Skeletal muscle cell (primary cell): ENCODE measurements at regions not wholly inside any gene's neighbourhood (a gene's known extent, or its start where the extent isn't known, plus 50 kb on each side); places are given as distances from the start of the nearest gene placed in this dataset.

ENCODE experiments used
- DNase-seq: peaks from one replicate; pipeline ENCODE4 v3.0.0-alpha.2; 2010; ENCODE audit warnings: low read depth
- H3K4me3 ChIP-seq: 2 replicates; pipeline ENCODE4 v1.5.1; 2011; ENCODE audit warnings: low read depth, mild to moderate bottlenecking, control low read depth, low read length, moderate library complexity

DNA sequence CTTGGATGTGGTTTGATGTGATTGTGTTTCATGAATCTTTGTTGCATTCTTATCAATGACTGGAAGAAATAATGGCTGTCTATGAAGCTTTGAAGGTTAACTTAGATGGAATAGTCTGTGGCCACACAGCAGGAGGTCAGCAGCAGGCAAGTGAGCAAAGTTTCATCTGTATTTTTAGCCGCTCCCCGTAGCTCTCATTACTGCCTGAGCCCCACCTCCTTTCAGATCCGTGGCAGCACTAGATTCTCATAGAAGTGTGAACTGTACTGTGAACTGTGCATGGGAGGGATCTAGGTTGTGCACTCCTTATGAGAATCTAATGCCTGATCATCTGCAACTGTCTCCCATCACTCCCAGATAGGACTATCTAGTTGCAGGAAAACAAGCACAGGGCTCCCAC lies 660.2 kb downstream of the EPHA7 start:
- no peak overlapping the region for H3K4me3 ChIP-seq
- DNase-seq = no peak

DNA sequence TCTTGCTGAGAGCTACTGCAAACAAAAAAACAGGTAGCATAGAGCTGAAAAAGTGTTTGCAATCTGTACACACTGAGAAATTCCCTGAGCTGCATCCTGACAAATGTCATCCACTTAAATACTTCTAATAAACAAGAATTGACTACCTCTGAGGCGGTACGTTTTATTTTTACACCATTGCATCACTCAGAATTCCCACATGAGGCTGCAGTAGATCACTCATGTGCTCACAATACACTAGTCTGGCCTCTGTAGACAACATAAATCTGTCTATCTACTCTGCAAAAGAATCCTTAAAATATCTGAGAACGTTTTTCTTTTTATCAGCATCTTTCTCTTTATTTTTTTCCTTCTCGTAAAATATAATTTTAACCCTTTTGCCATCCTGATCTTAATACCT lies 661.4 kb downstream of the EPHA7 start:
- no peak for DNase-seq

DNA sequence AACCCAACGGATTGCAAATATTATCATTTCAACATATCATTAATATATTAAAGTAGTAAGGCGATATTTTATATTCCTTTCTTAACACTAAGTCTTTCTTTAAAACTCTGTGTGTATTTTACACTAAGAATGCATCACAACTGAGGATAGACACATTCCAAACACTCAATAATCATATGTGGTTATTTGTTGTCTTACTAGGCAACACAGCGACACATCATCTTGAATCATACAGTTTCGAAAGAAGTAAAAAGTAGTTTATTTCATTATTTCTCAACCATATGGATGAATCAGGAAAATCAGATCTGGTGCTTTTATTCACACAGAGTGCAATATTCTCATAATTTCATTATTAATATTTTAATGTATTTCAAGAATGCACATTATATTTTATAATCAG lies 662.4 kb downstream of the EPHA7 start:
- peak; percentile 37 for DNase-seq
- no peak overlapping the region for H3K4me3 ChIP-seq

More for the DNA sequence above, 661.4 kb downstream of the EPHA7 start:
- H3K4me3 ChIP-seq = no peak overlapping the region

DNA sequence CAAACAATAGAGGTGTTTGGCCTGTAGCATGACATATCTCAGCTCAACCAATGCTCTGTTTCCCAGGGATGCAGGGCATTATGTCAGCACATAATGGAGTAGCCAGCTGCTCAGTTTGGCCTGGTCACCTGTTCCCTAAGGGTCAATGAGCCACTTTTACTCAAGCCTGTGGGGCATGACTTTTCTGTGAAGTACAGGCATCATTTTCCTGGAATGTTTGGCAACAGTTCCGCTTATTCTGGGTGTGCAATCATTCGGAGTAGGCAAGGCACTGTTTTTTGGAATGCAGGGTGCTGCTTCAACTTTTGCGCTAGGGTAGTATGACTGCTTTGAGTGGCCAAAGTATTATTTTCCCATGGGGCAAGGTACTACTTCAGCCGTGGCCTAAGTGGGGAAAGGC lies 665.4 kb downstream of the EPHA7 start:
- H3K4me3 ChIP-seq = no peak overlapping the region
- DNase-seq = no peak

DNA sequence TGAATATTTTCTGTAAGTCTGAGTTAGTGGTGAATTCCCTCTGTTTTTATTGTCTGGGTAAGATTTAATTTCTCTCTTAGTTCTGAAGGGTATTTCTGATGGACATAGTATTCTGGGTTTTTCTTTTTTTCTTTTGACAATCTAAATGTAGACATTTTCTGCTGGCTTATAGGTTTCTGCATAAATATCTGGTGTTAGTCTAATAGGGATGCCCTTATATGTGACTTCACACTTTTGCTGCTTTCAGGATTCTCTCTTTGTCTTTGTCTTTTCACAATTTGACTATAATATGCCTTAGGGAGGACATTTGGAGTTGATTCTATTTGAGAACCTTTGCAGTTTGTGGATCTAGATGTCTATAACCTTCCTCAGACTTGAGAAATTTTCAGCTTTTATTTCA lies 667.2 kb downstream of the EPHA7 start:
- no peak for DNase-seq
- H3K4me3 ChIP-seq = no peak overlapping the region

DNA sequence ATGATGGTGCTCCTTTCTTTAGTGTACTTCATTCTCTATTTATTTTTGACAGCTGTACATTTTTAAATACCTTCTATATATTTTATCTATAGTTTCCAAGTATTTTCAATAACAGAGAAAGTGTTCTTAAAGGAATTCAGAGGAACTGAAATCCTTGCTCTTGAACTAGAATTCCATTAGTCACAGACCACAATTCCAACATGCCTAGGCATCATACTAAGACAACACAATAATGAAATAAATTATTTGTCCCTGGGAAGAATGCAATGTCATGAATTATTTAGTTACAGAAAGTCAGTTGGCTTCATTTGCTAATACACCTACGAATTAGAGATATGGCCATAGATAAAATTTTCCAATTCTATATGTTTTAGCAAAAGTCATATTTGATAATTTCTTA lies 671.2 kb downstream of the EPHA7 start:
- no peak for DNase-seq
- no peak overlapping the region for H3K4me3 ChIP-seq

DNA sequence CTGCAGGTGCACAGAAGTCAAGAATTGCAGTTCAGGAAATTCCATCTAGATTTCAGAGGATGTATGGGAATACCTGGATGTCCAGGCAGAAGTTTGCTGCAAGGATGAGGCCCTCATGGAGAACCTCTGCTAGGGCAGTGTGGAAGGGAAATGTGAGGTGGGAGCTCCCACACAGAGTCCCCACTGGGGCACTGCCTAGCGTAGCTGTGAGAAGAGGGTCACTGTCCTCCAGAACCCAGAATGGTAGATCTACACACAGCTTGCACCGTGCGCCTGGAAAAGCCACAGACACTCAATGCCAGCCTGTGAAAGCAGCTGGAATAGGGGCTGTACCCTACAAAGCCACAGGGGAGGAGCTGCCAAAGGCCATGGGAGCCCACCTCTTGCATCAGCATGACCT lies 681.4 kb downstream of the EPHA7 start:
- DNase-seq = no peak
- H3K4me3 ChIP-seq = no peak overlapping the region

DNA sequence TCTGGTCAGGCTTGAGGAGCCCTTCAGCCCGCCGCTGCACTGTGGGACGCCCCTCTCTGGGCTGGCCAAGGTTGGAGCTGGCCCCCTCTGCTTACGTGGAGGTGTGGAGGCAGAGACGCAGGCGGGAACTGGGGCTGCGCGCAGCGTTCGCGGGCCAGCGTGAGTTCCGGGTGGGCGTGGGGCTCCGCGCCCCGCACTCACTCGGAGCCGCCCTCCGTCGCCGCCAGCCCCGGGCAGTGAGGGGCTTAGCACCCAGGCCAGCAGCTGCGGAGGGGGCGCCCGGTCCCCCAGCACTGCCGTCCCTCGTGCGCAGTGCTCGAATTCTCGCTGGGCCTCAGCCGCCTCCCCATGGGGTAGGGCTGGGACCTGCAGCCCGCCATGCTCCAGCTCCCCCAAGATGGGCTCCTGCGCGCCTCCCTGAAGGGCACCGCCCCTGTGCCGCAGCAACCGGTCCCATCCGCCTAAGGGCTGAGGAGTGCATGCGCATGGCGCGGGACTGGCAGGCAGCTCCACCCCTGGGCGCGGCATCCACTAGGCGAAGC lies 695.9 kb downstream of the EPHA7 start:
- no peak overlapping the region for H3K4me3 ChIP-seq
- no peak for DNase-seq

DNA sequence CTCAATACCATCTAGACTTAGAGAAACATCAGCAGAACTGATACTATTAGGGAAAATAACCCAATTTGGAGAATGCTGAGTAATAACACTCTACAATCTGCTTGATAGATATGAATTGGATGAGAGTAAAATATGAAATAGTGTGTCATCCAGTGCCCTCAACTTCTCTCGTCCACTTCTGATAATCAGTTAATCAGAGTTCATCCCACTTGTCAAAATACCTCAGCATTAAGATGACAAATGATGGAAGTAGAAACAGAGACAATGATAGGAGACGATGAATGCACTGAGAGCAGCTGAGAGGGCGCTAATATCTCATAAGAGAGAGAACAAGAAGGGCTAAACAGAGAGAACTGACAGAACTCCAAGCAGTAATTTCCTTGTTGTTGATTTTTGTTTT lies 699.6 kb downstream of the EPHA7 start:
- H3K4me3 ChIP-seq = no peak overlapping the region
- DNase-seq = no peak

DNA sequence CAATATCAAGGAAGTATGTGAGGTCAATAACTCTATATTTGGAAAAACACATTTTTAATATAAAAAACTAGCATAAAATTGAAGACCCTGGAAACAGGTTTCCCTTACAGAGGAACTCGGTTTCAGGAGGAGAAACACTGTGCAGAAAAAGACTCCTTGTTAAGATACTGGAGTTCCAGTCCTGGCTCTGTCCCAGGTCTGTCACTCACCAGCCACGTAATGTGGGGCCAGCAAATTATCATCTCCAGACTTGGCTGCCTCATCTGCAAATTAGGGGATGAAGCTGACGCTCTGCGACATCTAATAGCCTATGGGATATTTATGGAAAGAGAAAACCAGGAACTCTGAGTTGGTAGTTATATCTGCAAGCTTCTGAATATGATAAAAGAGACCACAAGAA lies 702.7 kb downstream of the EPHA7 start:
- DNase-seq = no peak
- H3K4me3 ChIP-seq = no peak overlapping the region

DNA sequence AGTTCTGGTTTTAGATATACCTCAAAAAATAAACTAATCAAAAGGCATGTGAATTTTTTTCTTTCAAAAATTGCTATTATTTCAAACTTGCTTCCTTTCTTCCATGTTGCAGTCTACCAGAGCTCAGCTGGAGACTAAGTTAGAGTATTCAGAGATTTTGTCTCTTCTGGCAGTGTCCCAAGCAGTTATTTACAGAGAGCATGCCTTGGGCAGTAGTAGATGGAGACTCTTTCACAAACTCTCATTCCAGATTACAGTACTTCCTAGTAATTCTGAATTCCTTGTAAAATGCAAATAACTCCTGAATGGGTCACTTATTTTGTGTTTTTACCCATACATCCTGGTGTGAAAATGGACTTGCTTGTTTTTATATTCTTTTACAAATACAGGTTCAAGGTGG lies 703.4 kb downstream of the EPHA7 start:
- peak; percentile 9 for DNase-seq
- no peak overlapping the region for H3K4me3 ChIP-seq

DNA sequence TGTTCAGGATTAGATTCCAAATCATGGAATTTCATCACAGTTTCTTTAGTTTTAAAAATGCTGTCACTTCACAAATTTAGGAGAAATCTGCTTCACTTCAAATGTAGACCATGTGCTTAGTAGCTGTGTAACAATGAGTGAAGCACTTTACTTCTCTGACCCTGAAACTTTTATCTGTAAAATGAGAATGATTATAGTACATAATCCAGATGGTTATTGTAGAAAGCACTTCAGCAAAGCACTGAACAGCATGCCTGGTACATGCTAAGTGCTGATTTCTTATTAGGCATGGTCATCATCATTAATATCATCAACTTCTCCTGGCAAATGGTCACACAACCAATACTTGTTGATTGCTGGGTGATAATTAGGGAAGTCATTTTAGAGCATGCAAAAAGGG lies 705.0 kb downstream of the EPHA7 start:
- no peak for DNase-seq
- H3K4me3 ChIP-seq = no peak overlapping the region

DNA sequence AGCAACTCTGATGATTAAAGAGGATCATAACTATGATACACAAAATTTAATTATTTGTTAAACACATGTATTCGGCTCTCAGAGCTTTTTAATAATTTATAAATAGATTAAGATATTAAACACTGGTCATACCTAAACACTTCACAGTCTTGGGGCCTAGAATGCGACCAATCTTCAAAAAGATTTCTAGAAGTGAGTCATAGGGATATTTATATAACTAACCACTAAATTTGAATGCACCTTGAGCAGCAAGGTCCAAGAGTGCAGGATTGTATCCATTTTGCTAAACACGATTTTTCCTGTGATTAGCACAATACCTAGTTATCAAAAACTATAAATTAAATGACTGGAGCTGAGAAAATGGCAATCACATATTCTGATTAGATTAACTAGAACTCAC lies 709.3 kb downstream of the EPHA7 start:
- no peak overlapping the region for H3K4me3 ChIP-seq
- no peak for DNase-seq

DNA sequence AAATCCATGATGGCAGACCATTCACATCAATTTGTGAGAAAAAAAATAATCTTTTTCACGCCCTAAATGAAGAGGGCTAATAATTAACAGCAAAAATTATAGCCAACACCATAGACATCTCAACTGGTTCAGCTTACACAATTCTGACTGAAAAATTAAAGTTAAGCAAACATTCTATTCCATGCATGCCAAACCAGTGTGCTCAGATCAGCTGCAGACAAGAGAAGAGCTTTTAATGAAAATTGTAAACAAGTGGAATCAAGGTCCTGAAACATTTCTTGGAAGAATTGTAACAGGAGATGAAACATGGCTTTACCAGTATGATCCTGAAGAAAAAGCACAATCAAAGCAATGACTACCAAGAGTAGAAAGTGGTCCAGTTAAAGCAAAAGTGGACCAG lies 710.4 kb downstream of the EPHA7 start:
- H3K4me3 ChIP-seq = no peak overlapping the region
- no peak for DNase-seq

DNA sequence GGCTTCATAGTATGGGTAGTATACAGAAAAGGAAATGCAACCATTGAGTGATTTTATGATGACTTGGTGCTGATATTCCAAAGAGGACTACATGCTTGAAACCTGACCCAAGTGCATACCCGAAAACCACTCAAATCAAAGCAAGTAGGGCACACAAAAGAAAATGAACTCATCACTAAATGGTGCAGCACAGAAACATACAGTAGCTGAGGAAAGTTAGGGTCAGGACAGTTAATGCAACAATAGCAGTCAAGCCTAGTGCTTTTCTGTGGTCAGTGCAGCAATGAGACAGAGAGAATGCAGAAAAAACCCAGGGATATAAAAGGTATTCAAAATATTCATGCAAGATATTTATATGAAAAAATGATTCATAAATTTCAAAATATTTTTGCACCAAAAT lies 711.1 kb downstream of the EPHA7 start:
- no peak overlapping the region for H3K4me3 ChIP-seq
- DNase-seq = no peak

DNA sequence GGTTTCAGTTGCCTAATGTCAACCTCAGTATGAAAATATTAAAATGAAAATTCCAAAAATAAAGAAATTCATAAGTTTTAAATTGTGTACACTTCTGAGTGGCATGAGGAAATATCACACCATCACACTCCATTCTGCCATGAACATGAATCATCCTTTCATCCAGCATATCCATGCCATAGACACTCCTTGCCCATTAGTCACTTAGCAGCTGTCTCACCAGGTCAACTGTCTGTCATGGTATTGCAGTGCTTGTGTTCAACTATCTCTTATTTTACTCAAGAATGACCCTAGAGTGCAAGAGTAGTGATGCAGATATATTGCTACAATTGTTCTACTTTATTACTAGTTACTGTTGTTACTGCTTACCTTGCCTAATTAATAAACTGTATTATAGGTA lies 712.4 kb downstream of the EPHA7 start:
- peak; percentile 34 for DNase-seq
- no peak overlapping the region for H3K4me3 ChIP-seq

DNA sequence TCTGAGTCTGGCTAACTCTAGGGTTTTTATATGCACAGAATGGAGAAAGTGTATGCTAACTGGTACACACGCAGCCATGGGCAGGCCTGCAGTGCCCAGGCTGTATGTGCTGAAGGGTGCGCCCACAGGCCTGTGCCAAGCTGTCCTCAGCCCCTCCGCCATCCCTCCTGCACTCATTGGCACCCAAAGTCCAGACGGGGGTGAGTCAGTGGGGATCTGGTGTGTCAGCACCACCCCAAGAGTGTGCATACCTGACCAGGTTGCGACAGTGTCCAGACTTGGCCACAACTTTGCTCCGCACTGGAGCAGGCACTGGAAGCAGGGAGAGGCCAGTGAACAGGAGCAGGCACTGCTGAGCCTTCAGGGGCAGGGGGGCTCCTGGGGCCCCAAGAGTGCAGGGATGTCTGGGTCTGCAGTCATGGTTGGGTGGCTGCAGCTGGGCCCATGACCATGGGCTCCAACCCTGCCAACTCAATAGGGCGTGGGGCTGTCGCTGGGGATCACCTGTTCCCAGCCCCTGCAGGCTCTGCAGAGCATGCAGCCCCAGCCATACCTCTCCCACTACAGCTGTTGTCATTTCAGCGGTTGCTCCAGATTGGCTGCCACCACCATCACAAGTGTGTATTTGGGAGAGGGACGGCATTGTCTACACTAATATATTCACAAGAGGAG lies 717.8 kb downstream of the EPHA7 start:
- no peak overlapping the region for H3K4me3 ChIP-seq
- DNase-seq = no peak

DNA sequence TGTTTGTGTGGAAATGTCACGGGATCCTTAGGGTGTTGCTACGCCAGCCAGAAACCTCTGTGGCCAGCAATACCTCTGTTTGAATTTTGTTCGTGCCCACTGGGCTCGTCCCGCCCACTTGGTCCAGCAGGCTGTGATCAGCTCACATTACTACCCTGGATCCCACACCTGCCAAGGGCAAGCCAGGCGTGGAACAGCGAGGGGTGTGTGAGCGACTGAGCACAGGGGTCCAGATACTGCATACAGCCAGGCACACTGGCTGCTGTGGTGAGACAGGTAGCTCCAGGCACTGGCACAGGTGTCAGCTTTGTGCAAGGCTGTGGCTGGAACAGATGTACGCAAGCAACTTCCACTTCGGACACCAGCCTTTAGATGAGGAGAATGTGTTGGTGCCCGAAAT lies 718.9 kb downstream of the EPHA7 start:
- H3K4me3 ChIP-seq = no peak overlapping the region
- no peak for DNase-seq

DNA sequence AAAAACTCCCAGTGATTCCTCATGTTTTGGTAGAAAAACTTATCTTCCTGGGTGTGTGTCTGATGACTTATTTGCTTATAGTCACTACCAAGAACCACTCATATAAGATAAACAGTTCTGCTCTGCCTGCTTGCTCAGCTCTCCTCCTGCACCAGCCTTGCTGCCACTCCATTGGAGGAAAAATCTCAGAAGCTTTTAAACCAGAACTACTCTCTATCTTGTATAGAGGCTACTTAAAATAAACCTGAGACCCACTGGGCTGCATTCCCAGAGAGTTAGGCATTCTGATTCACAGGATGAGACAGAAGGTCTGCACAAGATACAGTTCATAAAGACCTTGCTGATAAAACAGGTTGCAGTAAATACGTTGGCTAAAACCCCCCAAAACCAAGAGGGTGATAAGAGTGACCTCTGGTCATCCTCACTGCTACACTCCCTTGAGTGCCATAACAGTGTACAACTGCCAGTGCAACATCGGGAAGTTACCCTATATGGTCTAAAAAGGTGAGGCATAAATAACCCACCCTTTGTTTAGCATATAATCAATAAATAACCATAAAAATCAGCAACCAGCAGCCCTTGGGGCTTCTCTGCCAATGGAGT lies 728.3 kb downstream of the EPHA7 start:
- no peak for DNase-seq
- no peak overlapping the region for H3K4me3 ChIP-seq

DNA sequence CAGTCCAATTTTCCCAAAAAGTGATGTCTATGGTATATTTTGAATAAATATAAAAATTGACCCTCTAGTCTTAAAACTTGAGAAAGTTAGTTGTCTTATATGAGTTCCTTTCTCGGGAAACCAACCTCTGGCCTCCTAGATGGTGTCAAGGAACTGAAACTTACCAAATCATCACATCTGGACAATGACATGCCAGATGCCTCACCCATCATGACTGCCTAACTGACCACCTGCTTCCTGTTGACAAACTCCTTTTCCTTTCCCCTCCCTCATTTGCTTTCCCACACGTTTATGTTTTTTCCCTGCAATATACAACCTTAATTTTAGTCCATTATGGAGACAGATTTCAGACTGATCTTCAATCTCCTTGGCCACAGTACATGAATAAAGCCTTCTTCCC lies 731.0 kb downstream of the EPHA7 start:
- no peak for DNase-seq
- no peak overlapping the region for H3K4me3 ChIP-seq

DNA sequence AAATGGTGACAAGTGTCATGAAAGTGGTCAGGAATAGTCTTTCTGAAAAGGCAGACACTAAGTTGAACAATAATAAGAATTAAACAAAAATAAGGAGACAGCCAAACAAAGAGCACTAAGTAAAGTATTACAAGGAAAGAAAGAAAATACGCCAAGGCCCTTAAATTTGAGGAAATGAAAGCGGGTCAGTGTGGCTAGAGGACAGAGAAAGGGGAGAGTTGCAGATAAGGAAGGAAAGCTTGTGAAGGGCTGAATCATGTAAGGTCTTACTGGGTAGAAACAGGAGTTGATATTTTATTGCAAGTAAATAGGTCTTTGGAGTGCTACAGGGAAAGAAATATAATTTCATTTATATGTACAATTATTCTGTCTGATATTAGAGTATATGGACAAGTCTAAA lies 732.1 kb downstream of the EPHA7 start:
- H3K4me3 ChIP-seq = no peak overlapping the region
- no peak for DNase-seq
